GM10266 (cell line): ENCODE measurements at regions not wholly inside any gene's neighbourhood (a gene's known extent, or its start where the extent isn't known, plus 50 kb on each side); places are given as distances from the start of the nearest gene placed in this dataset.

Experiments used
- DNase-seq: peaks from one replicate; pipeline ENCODE4 v3.0.0; 2012; ENCODE audit errors: extremely low spot score
- CTCF ChIP-seq: IDR thresholded peaks from 2 replicates; pipeline ENCODE4 v1.5.1; 2012; ENCODE audit warnings: mild to moderate bottlenecking, low read depth; ENCODE audit not compliant: control insufficient read depth, insufficient read depth; ENCODE audit errors: missing control alignments

GRCh38 chr3:59133311-59133710 is 83.5 kb upstream of the CFAP20DC start:
- DNase-seq = no peak

GRCh38 chr3:59131016-59131766 is 81.4 kb upstream of the CFAP20DC start:
- no peak for TF ChIP-seq CTCF
- DNase-seq = no peak

More at GRCh38 chr3:59133311-59133710, 83.5 kb upstream of the CFAP20DC start:
- no peak for TF ChIP-seq CTCF

GRCh38 chr3:59128685-59129084 is 78.9 kb upstream of the CFAP20DC start:
- no peak for TF ChIP-seq CTCF

GRCh38 chr3:59127071-59127470 is 77.2 kb upstream of the CFAP20DC start:
- no peak for TF ChIP-seq CTCF
- DNase-seq = no peak

More at GRCh38 chr3:59128685-59129084, 78.9 kb upstream of the CFAP20DC start:
- no peak for DNase-seq

- TF ChIP-seq CTCF = no peak
- DNase-seq = no peak
Measured at GRCh38 chr3:59126446-59126845, 76.6 kb upstream of the CFAP20DC start.

- TF ChIP-seq CTCF = no peak
- DNase-seq = no peak
Measured at GRCh38 chr3:59121346-59122144, 71.7 kb upstream of the CFAP20DC start.

GRCh38 chr3:59118928-59119327 is 69.1 kb upstream of the CFAP20DC start:
- no peak for DNase-seq
- no peak for TF ChIP-seq CTCF
